ENCODE measurements at regions not wholly inside any gene's neighbourhood (a gene's known extent, or its start where the extent isn't known, plus 50 kb on each side); places are given as distances from the start of the nearest gene placed in this dataset.

- Histone ChIP-seq H3K4me1 (ENCODE audit: low read depth, poor library complexity, severe bottlenecking) (no peaks in the 10 kb centered on the region), H3K4me2 (no peak overlapping the region), H2AFZ (ENCODE audit: low read depth) (no peak overlapping the region), H3K79me2 (ENCODE audit: insufficient read depth, low read depth) (no peaks in the 10 kb centered on the region), H3K36me3 (ENCODE audit: insufficient read depth) (no peaks in the 10 kb centered on the region), H4K20me1 (ENCODE audit: insufficient read depth) (no peaks in the 10 kb centered on the region), H3K27ac (no peak overlapping the region), H3K9ac (no peak overlapping the region), H3K27me3 (ENCODE audit: insufficient read depth, low read depth) (no peaks in the 10 kb centered on the region), H3K4me3 (IDR thresholded peaks at IDR 0.05; ENCODE audit: insufficient read depth, low read depth, low read length) (no peak overlapping the region)
- no peak for TF ChIP-seq CTCF (conservative IDR thresholded peaks at IDR 0.05; ENCODE audit: low read depth, low read length)
These were observed 99.7 kb upstream of the CEP85L start for GRCh38 chr6:118751072-118751471.

DNA sequence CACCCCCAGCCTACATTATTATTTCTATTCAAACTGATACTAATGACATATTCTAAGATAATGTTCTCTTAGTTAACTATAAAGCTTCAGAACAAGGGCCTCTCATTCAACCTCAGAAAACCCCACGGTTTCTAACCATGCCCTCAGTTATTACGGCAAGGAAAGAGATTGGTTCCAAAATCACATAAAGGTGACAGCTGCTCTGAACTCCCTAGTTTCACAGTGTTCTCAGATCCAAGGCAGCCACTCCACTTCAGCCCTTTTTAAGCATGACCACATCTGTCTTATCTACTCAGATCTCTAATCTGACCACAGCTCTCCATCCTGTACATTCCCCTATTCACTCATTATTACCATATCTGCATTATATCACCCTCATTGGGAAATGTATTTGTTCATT, 98.8 kb upstream of the CEP85L start:
- no peaks in the 10 kb centered on the region for H3K79me2 ChIP-seq (ENCODE audit: insufficient read depth, low read depth)
- H3K36me3 ChIP-seq (ENCODE audit: insufficient read depth) = no peaks in the 10 kb centered on the region
- no peak overlapping the region for H2AFZ ChIP-seq (ENCODE audit: low read depth)
- H3K27ac ChIP-seq = no peak overlapping the region
- H4K20me1 ChIP-seq (ENCODE audit: insufficient read depth) = no peaks in the 10 kb centered on the region
- no peaks in the 10 kb centered on the region for H3K27me3 ChIP-seq (ENCODE audit: insufficient read depth, low read depth)
- no peak for TF ChIP-seq CTCF (conservative IDR thresholded peaks at IDR 0.05; ENCODE audit: low read depth, low read length)
- H3K4me2 ChIP-seq = no peak overlapping the region
- H3K4me3 ChIP-seq (IDR thresholded peaks at IDR 0.05; ENCODE audit: insufficient read depth, low read depth, low read length) = no peak overlapping the region
- H3K9ac ChIP-seq = no peak overlapping the region
- no peaks in the 10 kb centered on the region for H3K4me1 ChIP-seq (ENCODE audit: low read depth, poor library complexity, severe bottlenecking)

- no peak overlapping the region for H3K9ac ChIP-seq
- no peaks in the 10 kb centered on the region for H4K20me1 ChIP-seq (ENCODE audit: insufficient read depth)
- H3K36me3 ChIP-seq (ENCODE audit: insufficient read depth) = no peaks in the 10 kb centered on the region
- no peaks in the 10 kb centered on the region for H3K4me1 ChIP-seq (ENCODE audit: low read depth, poor library complexity, severe bottlenecking)
- no peak overlapping the region for H2AFZ ChIP-seq (ENCODE audit: low read depth)
- no peak overlapping the region for H3K27ac ChIP-seq
- H3K4me2 ChIP-seq = no peak overlapping the region
- no peaks in the 10 kb centered on the region for H3K79me2 ChIP-seq (ENCODE audit: insufficient read depth, low read depth)
- no peak for TF ChIP-seq CTCF (conservative IDR thresholded peaks at IDR 0.05; ENCODE audit: low read depth, low read length)
- H3K27me3 ChIP-seq (ENCODE audit: insufficient read depth, low read depth) = no peaks in the 10 kb centered on the region
- H3K4me3 ChIP-seq (IDR thresholded peaks at IDR 0.05; ENCODE audit: insufficient read depth, low read depth, low read length) = no peak overlapping the region
These were observed 97.1 kb upstream of the CEP85L start for GRCh38 chr6:118748311-118749062.

GRCh38 chr6:118746825-118747174, 95.4 kb upstream of the CEP85L start:
- no peak overlapping the region for H3K9ac ChIP-seq
- H3K27ac ChIP-seq = no peak overlapping the region
- no peak for TF ChIP-seq CTCF (conservative IDR thresholded peaks at IDR 0.05; ENCODE audit: low read depth, low read length)
- H2AFZ ChIP-seq (ENCODE audit: low read depth) = no peak overlapping the region
- H3K79me2 ChIP-seq (ENCODE audit: insufficient read depth, low read depth) = no peaks in the 10 kb centered on the region
- H3K4me2 ChIP-seq = no peak overlapping the region
- H3K36me3 ChIP-seq (ENCODE audit: insufficient read depth) = no peaks in the 10 kb centered on the region
- no peaks in the 10 kb centered on the region for H3K27me3 ChIP-seq (ENCODE audit: insufficient read depth, low read depth)
- H3K4me3 ChIP-seq (IDR thresholded peaks at IDR 0.05; ENCODE audit: insufficient read depth, low read depth, low read length) = no peak overlapping the region
- H4K20me1 ChIP-seq (ENCODE audit: insufficient read depth) = no peaks in the 10 kb centered on the region
- H3K4me1 ChIP-seq (ENCODE audit: low read depth, poor library complexity, severe bottlenecking) = no peaks in the 10 kb centered on the region

Measured in KMS-11 (cell line).